ENCODE measurements at regions not wholly inside any gene's neighbourhood (a gene's known extent, or its start where the extent isn't known, plus 50 kb on each side); places are given as distances from the start of the nearest gene placed in this dataset.
A peak's percentile ranks its signal among the peaks of the same experiment; 100 is the strongest.

DNA sequence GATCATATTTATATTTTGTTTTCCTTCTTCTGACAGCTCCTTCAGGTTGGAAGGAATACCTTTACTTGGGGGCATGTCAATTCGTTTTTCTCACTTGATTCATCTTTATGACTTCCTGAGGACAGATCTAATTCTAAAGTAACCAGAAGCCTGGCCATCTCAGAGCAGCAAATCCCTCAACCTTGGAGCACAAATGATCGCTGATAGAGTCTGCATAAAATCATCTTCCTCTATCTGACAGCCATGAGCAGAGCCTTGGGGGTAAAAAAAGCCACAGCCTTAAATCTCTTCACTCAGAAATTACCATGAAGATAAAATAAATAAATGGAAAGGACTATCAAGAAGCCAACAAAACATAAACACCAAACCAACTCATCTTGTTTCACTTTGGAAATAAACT, 325.8 kb downstream of the PRR16 start:
- TF ChIP-seq, protein P1, sequence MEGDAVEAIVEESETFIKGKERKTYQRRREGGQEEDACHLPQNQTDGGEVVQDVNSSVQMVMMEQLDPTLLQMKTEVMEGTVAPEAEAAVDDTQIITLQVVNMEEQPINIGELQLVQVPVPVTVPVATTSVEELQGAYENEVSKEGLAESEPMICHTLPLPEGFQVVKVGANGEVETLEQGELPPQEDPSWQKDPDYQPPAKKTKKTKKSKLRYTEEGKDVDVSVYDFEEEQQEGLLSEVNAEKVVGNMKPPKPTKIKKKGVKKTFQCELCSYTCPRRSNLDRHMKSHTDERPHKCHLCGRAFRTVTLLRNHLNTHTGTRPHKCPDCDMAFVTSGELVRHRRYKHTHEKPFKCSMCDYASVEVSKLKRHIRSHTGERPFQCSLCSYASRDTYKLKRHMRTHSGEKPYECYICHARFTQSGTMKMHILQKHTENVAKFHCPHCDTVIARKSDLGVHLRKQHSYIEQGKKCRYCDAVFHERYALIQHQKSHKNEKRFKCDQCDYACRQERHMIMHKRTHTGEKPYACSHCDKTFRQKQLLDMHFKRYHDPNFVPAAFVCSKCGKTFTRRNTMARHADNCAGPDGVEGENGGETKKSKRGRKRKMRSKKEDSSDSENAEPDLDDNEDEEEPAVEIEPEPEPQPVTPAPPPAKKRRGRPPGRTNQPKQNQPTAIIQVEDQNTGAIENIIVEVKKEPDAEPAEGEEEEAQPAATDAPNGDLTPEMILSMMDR (conservative IDR thresholded peaks at IDR 0.05; ENCODE audit: low read length) = no peak

DNA sequence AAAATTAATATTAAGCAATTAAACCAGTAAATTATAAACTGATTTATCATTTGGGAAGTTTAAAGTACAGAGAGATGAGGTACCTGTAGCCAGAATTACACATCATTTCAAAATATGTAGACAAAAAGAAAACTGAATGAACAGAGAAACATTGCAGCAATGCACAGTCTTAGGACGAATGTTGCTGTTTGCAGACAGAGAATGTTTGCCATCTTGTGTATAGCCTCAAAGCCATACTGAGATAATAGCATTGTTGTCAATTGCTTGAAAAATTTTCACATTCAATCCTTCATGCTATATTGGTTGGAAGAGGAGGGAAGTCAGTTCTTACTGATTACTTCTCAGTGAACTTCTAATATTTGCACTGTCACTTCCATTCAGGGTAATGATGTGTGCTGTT, 326.2 kb downstream of the PRR16 start:
- DNase-seq (ENCODE audit: low read depth) = no peak
- TF ChIP-seq, protein P1 (conservative IDR thresholded peaks at IDR 0.05; ENCODE audit: low read length) = no peak
- H3K4me3 ChIP-seq (ENCODE audit: low read length) = no peak overlapping the region

More for the DNA sequence above, 325.8 kb downstream of the PRR16 start:
- DNase-seq (ENCODE audit: low read depth) = peak; percentile 22
- no peak overlapping the region for H3K4me3 ChIP-seq (ENCODE audit: low read length)

DNA sequence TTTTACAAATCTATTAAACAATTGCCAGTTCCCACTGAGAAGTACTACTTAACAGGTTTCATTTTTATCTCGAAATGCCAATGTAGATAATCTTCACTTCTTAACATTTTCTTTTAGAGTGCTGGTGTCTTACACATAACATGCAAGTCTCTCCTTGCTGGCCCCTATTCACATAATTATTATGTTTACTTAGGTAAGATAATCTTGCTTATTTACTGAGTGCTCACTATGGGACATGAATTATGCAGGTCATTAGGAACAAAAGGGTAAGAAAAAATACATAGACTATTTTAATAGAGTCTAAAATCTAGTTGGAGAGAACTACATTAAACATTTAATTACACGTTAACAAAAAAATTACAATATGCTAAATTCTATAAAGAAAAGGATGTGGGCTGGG, 328.4 kb downstream of the PRR16 start:
- no peak overlapping the region for H3K4me3 ChIP-seq (ENCODE audit: low read length)
- TF ChIP-seq, protein P1 (conservative IDR thresholded peaks at IDR 0.05; ENCODE audit: low read length) = no peak
- no peak for DNase-seq (ENCODE audit: low read depth)

DNA sequence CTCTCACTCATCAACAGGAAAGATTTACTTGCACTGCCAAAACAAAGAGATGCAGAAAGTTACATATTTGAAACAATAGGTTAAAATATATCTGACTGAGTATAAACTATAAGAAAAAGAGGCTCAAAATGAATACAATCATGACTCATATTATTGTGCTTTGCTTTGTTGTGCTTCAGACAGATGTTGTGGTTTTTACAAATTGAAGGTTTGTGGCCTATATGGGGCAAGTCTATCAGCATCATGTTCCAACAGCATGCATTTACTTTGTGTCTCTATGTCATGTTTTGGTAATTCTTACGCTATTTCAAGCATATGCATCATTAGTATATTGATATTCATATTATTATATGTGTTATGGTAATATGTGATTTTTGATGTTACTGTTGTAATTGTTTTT, 330.0 kb downstream of the PRR16 start:
- TF ChIP-seq, protein P1 (conservative IDR thresholded peaks at IDR 0.05; ENCODE audit: low read length) = no peak
- no peak overlapping the region for H3K4me3 ChIP-seq (ENCODE audit: low read length)
- peak; percentile 57 for DNase-seq (ENCODE audit: low read depth)

DNA sequence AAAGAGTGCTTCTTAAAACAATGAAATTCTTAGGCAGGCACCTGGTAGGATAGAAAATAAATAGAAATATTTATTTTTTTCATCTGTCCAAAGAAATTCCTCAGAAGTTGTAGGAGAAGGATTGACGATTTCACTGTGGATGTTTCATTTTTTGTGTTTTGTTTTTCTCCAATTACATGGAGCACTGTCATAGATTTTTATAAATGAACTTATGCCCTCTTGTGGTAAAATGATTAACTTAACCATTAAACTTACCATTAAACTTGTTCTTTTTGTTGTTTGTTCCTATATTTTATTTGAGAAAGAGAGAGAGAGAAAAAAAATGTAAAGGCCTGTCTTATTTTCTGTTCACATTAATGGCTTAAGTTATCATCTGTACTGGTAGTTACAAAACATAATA, 339.2 kb downstream of the PRR16 start:
- DNase-seq (ENCODE audit: low read depth) = peak; percentile 49
- no peak overlapping the region for H3K4me3 ChIP-seq (ENCODE audit: low read length)
- TF ChIP-seq, protein P1 (conservative IDR thresholded peaks at IDR 0.05; ENCODE audit: low read length) = peak; percentile 38

DNA sequence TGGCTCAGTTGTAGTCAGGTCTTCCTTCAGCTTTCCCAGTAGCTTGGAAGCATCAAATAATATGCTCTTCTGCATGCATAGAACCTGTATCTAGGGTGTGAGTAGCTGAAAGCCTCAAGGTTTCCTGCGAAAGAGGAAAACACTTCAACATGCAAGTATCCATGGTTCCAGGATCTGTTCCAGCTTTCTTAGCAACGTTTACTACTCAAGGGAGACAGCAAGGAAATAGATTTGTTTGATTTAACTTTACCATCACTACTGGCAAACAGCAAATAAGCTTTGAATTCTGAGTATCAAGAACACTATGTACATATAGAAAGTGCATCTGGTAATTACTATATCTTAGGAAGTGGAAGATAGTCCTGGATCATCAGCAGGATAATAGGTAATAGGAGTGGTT, 341.0 kb downstream of the PRR16 start:
- TF ChIP-seq, protein P1 (conservative IDR thresholded peaks at IDR 0.05; ENCODE audit: low read length) = no peak
- peak; percentile 15 for DNase-seq (ENCODE audit: low read depth)
- no peak overlapping the region for H3K4me3 ChIP-seq (ENCODE audit: low read length)

DNA sequence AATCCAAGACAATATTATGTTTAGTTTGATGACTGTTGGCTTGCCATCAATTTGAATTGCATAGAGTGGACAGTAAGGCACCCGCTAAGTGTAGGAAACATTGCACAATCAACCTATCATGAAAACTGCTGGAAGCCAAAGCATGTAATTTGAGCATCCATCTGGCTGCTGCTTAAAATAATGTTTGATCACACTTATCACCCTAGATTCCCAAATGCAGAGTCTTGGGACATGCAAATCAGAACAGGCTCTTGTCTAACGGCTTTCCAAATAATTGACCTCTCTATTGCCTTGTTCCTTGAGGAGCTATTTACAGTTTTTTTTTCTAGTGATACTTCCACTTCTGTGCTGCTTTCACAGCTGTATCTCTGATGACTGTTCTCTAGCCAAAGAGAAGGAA, 342.1 kb downstream of the PRR16 start:
- TF ChIP-seq, protein P1 (conservative IDR thresholded peaks at IDR 0.05; ENCODE audit: low read length) = no peak
- peak; percentile 56 for DNase-seq (ENCODE audit: low read depth)
- no peak overlapping the region for H3K4me3 ChIP-seq (ENCODE audit: low read length)
